IMR-90 (cell line): ENCODE measurements at regions not wholly inside any gene's neighbourhood (a gene's known extent, or its start where the extent isn't known, plus 50 kb on each side); places are given as distances from the start of the nearest gene placed in this dataset.

ENCODE experiments used
- ATAC-seq: fragments of 200-7000 bp; cut with Tn5 transposase; 2 replicates; pipeline ENCODE4 v1.9.1; 2020; ENCODE audit warnings: low read depth, mild to moderate bottlenecking, moderate library complexity
- BruUV-seq: library from RNA; stranded (reverse); fragments of 400-500 nt; replicated peaks from 2 replicates; lab custom pipeline; 2021; lab: Mats Ljungman, UMichigan
- CTCF ChIA-PET: fragments of 300-600 bp; formaldehyde crosslinking; extraction: SDS; loops from one replicate; lab custom pipeline; 2021; ENCODE audit warnings: antibody characterized with exemption; lab: Yijun Ruan, JAX
- POLR2A ChIA-PET: fragments of 300-600 bp; sonication (Branson Sonifier 250); formaldehyde crosslinking; loops from one replicate; lab custom pipeline; 2022; ENCODE audit warnings: antibody characterized with exemption; ENCODE audit not compliant: unreplicated experiment; lab: Charles Lee
- DNase-seq: peaks from one replicate; pipeline ENCODE4 v3.0.0; 2013
- H2AFZ ChIP-seq: replicated peaks from 2 replicates; pipeline ENCODE3; 2013; ENCODE audit warnings: low read length, mild to moderate bottlenecking; ENCODE audit not compliant: poor library complexity
- H2AK5ac ChIP-seq: 2 replicates; pipeline ENCODE4 v1.6.1; 2013; ENCODE audit warnings: low read depth, low read length, inconsistent platforms
- H2AK9ac ChIP-seq: replicated peaks from 2 replicates; pipeline ENCODE3; 2013; ENCODE audit warnings: mild to moderate bottlenecking, low read depth, low read length, moderate library complexity; ENCODE audit not compliant: poor library complexity
- H2BK120ac ChIP-seq: 2 replicates; pipeline ENCODE4 v1.6.1; 2013; ENCODE audit warnings: low read depth, low read length, inconsistent platforms
- H2BK15ac ChIP-seq: 3 replicates; pipeline ENCODE4 v1.6.1; 2013; ENCODE audit warnings: low read depth, low read length, inconsistent platforms
- H2BK20ac ChIP-seq: 2 replicates; pipeline ENCODE4 v1.6.1; 2013; ENCODE audit warnings: low read depth, mild to moderate bottlenecking, inconsistent platforms, low read length, moderate library complexity
- H2BK5ac ChIP-seq: 2 replicates; pipeline ENCODE4 v1.6.1; 2013; ENCODE audit warnings: mild to moderate bottlenecking, low read depth, low read length, inconsistent platforms; ENCODE audit not compliant: poor library complexity, severe bottlenecking
- H3K14ac ChIP-seq: replicated peaks from 2 replicates; pipeline ENCODE4 v1.6.1; 2013; ENCODE audit warnings: low read depth, low read length, inconsistent platforms
- H3K18ac ChIP-seq: 2 replicates; pipeline ENCODE4 v1.6.1; 2013; ENCODE audit warnings: low read depth, low read length, control low read depth
- H3K23ac ChIP-seq: 2 replicates; pipeline ENCODE4 v1.6.1; 2013; ENCODE audit warnings: low read depth, low read length, inconsistent platforms
- H3K27ac ChIP-seq: 2 replicates; pipeline ENCODE4 v1.5.1; 2013; ENCODE audit warnings: mild to moderate bottlenecking, control low read depth, low read length; ENCODE audit not compliant: insufficient read depth
- H3K27me3 ChIP-seq: 2 replicates; pipeline ENCODE4 v1.6.1; 2013; ENCODE audit warnings: low read length; ENCODE audit not compliant: control insufficient read depth, insufficient read depth
- H3K36me3 ChIP-seq: 2 replicates; pipeline ENCODE4 v1.6.1; 2013; ENCODE audit warnings: low read length, mixed read lengths; ENCODE audit not compliant: control insufficient read depth, insufficient read depth
- H3K4ac ChIP-seq: 2 replicates; pipeline ENCODE4 v1.6.1; 2013; ENCODE audit warnings: low read depth, low read length, inconsistent platforms
- H3K4me1 ChIP-seq: 2 replicates; pipeline ENCODE4 v1.6.1; 2013; ENCODE audit warnings: low read length, mixed read lengths; ENCODE audit not compliant: control insufficient read depth, insufficient read depth
- H3K4me2 ChIP-seq: 2 replicates; pipeline ENCODE4 v1.6.1; 2013; ENCODE audit warnings: low read depth, mild to moderate bottlenecking, control low read depth, low read length, moderate library complexity
- H3K4me3 ChIP-seq: 2 replicates; pipeline ENCODE4 v1.5.1; 2013; ENCODE audit warnings: low read depth, mild to moderate bottlenecking, control low read depth, low read length, moderate library complexity; ENCODE audit not compliant: insufficient read depth
- H3K56ac ChIP-seq: 2 replicates; pipeline ENCODE4 v1.6.1; 2013; ENCODE audit warnings: low read length, inconsistent platforms; ENCODE audit not compliant: insufficient read depth; ENCODE audit errors: extremely low read depth
- H3K79me1 ChIP-seq, 2 experiments: 2 replicates each; pipeline ENCODE4 v1.6.1; 2013; ENCODE audit warnings: low read length in 2 of 2, inconsistent platforms in 1 of 2, low read depth in 1 of 2
- H3K9ac ChIP-seq: 2 replicates; pipeline ENCODE4 v1.6.1; 2013; ENCODE audit warnings: low read depth, low read length, control low read depth
- H3K9me1 ChIP-seq: 2 replicates; pipeline ENCODE4 v1.6.1; 2013; ENCODE audit warnings: low read length, inconsistent platforms; ENCODE audit not compliant: insufficient read depth
- H3K9me3 ChIP-seq: 2 replicates; pipeline ENCODE4 v1.6.1; 2013; ENCODE audit warnings: low read length; ENCODE audit not compliant: control insufficient read depth, insufficient read depth
- H4K20me1 ChIP-seq: 2 replicates; pipeline ENCODE4 v1.6.1; 2013; ENCODE audit warnings: low read length, inconsistent platforms; ENCODE audit not compliant: insufficient read depth
- H4K5ac ChIP-seq: 2 replicates; pipeline ENCODE4 v1.6.1; 2013; ENCODE audit warnings: mild to moderate bottlenecking, low read depth, low read length, control low read depth
- H4K8ac ChIP-seq, 2 experiments: 2 replicates each; pipeline ENCODE4 v1.6.1; 2013; ENCODE audit warnings: low read depth in 2 of 2, low read length in 2 of 2, control low read depth in 1 of 2, inconsistent platforms in 1 of 2
- H4K91ac ChIP-seq: 2 replicates; pipeline ENCODE4 v1.6.1; 2013; ENCODE audit warnings: low read depth, low read length, inconsistent platforms; ENCODE audit not compliant: insufficient read depth
- BHLHE40 ChIP-seq: fragments of 150-350 bp; IDR thresholded peaks from 2 replicates; pipeline ENCODE4 v1.6.1; 2016; ENCODE audit warnings: mild to moderate bottlenecking, low read depth, low read length
- CEBPB ChIP-seq: IDR thresholded peaks from 2 replicates; pipeline ENCODE4 v1.6.1; 2012; ENCODE audit warnings: low read depth, low read length, improper control_type of control experiment
- CHD1 ChIP-seq: IDR thresholded peaks from 2 replicates; pipeline ENCODE4 v1.6.1; 2012; ENCODE audit warnings: low read depth, low read length, improper control_type of control experiment
- FOS ChIP-seq: fragments of 150-350 bp; IDR thresholded peaks from 2 replicates; pipeline ENCODE4 v1.6.1; 2016; ENCODE audit warnings: low read depth, low read length
- MAFK ChIP-seq: IDR thresholded peaks from 2 replicates; pipeline ENCODE4 v1.6.1; 2012; ENCODE audit warnings: low read depth, low read length, improper control_type of control experiment
- MAZ ChIP-seq: IDR thresholded peaks from 2 replicates; pipeline ENCODE4 v1.6.1; 2012; ENCODE audit warnings: low read depth, mild to moderate bottlenecking, low read length, improper control_type of control experiment, moderate library complexity, borderline replicate concordance
- MXI1 ChIP-seq: IDR thresholded peaks from 2 replicates; pipeline ENCODE4 v1.6.1; 2012; ENCODE audit warnings: low read depth, mild to moderate bottlenecking, low read length, moderate library complexity, borderline replicate concordance
- POLR2A ChIP-seq: IDR thresholded peaks from 2 replicates; pipeline ENCODE4 v1.6.1; 2012; ENCODE audit warnings: mild to moderate bottlenecking, low read depth, low read length
- RFX5 ChIP-seq: IDR thresholded peaks from 2 replicates; pipeline ENCODE4 v1.8.0; 2012; ENCODE audit warnings: low read depth, mild to moderate bottlenecking, low read length, moderate library complexity
- SMC3 ChIP-seq: fragments of 150-350 bp; IDR thresholded peaks from 2 replicates; pipeline ENCODE4 v1.6.1; 2016; ENCODE audit warnings: low read depth, mild to moderate bottlenecking, antibody characterized with exemption, low read length, moderate library complexity
- WGBS, 2 experiments: methylation state at CpG; one replicate each; pipeline versions ENCODE4 v1.1.5 to v1.1.7; 2013; ENCODE audit warnings: missing lambda C conversion rate in 2 of 2; ENCODE audit not compliant: insufficient read length in 1 of 2; ENCODE audit errors: extremely low coverage in 2 of 2; 5-methylcytosine and 5-hydroxymethylcytosine counted together
- dilution Hi-C: fragments of 300-500 bp; cut with HindIII; formaldehyde crosslinking; loops from one replicate; pipeline ENCODE4 v1.14.3; 2018; ENCODE audit warnings: low sequenced_read_pairs; ENCODE audit not compliant: unreplicated experiment
- in situ Hi-C: fragments of 300-500 bp; cut with MboI; formaldehyde crosslinking; loops from 3 replicates; pipeline ENCODE4 v1.14.3; 2019; ENCODE audit warnings: low sequenced_read_pairs, inconsistent platforms, mixed read lengths
- intact Hi-C: fragments of 100-400 bp; cut with micrococcal nuclease; formaldehyde crosslinking; loops from 2 replicates; pipeline ENCODE4 v1.10.0; 2022

- Histone ChIP-seq H4K20me1 (no peaks in the 10 kb centered on the region), H3K4me1 (no peaks in the 10 kb centered on the region; the same call in 1 of the 2 replicates), H3K23ac (no peak overlapping the region), H2BK15ac (no peak overlapping the region), H2AK5ac (no peak overlapping the region), H2BK5ac (no peak overlapping the region), H3K9me1 (no peaks in the 10 kb centered on the region), H3K79me1 (no peaks in the 10 kb centered on the region), H3K14ac (no peak overlapping the region), H4K91ac (no peak overlapping the region), H3K4ac (no peak overlapping the region), H4K8ac (no peak overlapping the region), H2AFZ (no peak overlapping the region), H4K5ac (no peak overlapping the region), H3K36me3 (no peaks in the 10 kb centered on the region), H3K27ac (no peak overlapping the region), H2BK20ac (no peak overlapping the region), H2AK9ac (no peak overlapping the region), H3K9ac (no peak overlapping the region), H3K9me3 (no peaks in the 10 kb centered on the region), H3K4me3 (no peak overlapping the region), H3K56ac (no peak overlapping the region), H3K4me2 (no peak overlapping the region), H3K27me3 (no peaks in the 10 kb centered on the region), H2BK120ac (no peak overlapping the region), H3K18ac (no peak overlapping the region)
- BruUV-seq: no TSS peak
- ChIA-PET CTCF (interaction anchor here (0.6 kb wide), 1 partner anchor 71 kb away, joined by 3 read pairs; no protein-coding TSS in a partner anchor), POLR2A (no interaction called here)
- no peak for TF ChIP-seq CHD1
- no peak for TF ChIP-seq FOS
- TF ChIP-seq MXI1: no peak
- no peak for TF ChIP-seq MAZ
- TF ChIP-seq CEBPB: no peak
- no peak for TF ChIP-seq RFX5
- no peak for TF ChIP-seq SMC3
- no peak for TF ChIP-seq BHLHE40
- no peak for TF ChIP-seq MAFK
- no peak for TF ChIP-seq POLR2A
- ATAC-seq: no peak
- dilution Hi-C loops (no loop called here), intact Hi-C loops (no loop called here), in situ Hi-C loops (no loop called here)
- DNase-seq: no peak
- WGBS, 2 experiments: no CpG with 5 or more reads among the region's 3 CpGs
These were observed 512.1 kb downstream of the LMO4 start for GRCh38 chr1:87840767-87841166.
